Dendritic cell treated with granulocyte-macrophage colony-stimulating factor and Interleukin-4, amounts not matched to agents 40 ng/mL and 50 ng/mL, for 4 days (primary cell): ENCODE measurements at regions not wholly inside any gene's neighbourhood (a gene's known extent, or its start where the extent isn't known, plus 50 kb on each side); places are given as distances from the start of the nearest gene placed in this dataset.
"Not testable (repeated sequence)": the region's sequence is repeated elsewhere in the genome, so short reads cannot be mapped to it uniquely, and the experiment has no call there.

ENCODE experiments used
- H3K27ac Mint-ChIP-seq: one replicate; pipeline ENCODE4 v1.8.0; 2022; ENCODE audit warnings: mild to moderate bottlenecking, mixed read lengths
- H3K27me3 Mint-ChIP-seq: one replicate; pipeline ENCODE4 v1.8.0; 2022; ENCODE audit warnings: mild to moderate bottlenecking, mixed read lengths
- H3K36me3 Mint-ChIP-seq: one replicate; pipeline ENCODE4 v1.8.0; 2022; ENCODE audit warnings: low read depth, mixed read lengths
- H3K4me1 Mint-ChIP-seq: one replicate; pipeline ENCODE4 v1.8.0; 2022; ENCODE audit warnings: low read depth, mixed read lengths
- H3K4me3 Mint-ChIP-seq: one replicate; pipeline ENCODE4 v1.8.0; 2022; ENCODE audit warnings: mild to moderate bottlenecking, moderate library complexity, mixed read lengths
- H3K9me3 Mint-ChIP-seq: one replicate; pipeline ENCODE4 v1.8.0; 2022; ENCODE audit warnings: mixed read lengths
- intact Hi-C: fragments of 100-400 bp; cut with micrococcal nuclease; formaldehyde crosslinking; loops from one replicate; pipeline ENCODE4 v1.15.0; 2022

GRCh38 chr15:49732109-49732508 is 111.3 kb downstream of the DTWD1 start:
- H3K27ac Mint-ChIP-seq, H3K36me3 Mint-ChIP-seq, H3K4me3 Mint-ChIP-seq, H3K27me3 Mint-ChIP-seq, intact Hi-C loops: not testable (repeated sequence)
- Mint-ChIP-seq H3K9me3 (peaks cover 28% of the 10 kb centered on the region), H3K4me1 (peaks cover 18% of the 10 kb centered on the region)

GRCh38 chr15:49734089-49734488 is 113.2 kb downstream of the DTWD1 start:
- H3K27ac Mint-ChIP-seq, H3K36me3 Mint-ChIP-seq, H3K4me3 Mint-ChIP-seq, H3K27me3 Mint-ChIP-seq, intact Hi-C loops: not testable (repeated sequence)
- Mint-ChIP-seq H3K4me1 (peaks cover 18% of the 10 kb centered on the region), H3K9me3 (peaks cover 21% of the 10 kb centered on the region)

GRCh38 chr15:49734831-49735508 is 114.1 kb downstream of the DTWD1 start:
- Mint-ChIP-seq H3K4me3 (no peak overlapping the region), H3K27ac (no peak overlapping the region), H3K4me1 (peaks cover 18% of the 10 kb centered on the region), H3K9me3 (peaks cover 21% of the 10 kb centered on the region), H3K27me3 (no peaks in the 10 kb centered on the region), H3K36me3 (no peaks in the 10 kb centered on the region)
- intact Hi-C loops: no loop called here

GRCh38 chr15:49737127-49737526 is 116.3 kb downstream of the DTWD1 start:
- intact Hi-C loops: no loop called here
- Mint-ChIP-seq H3K36me3 (no peaks in the 10 kb centered on the region), H3K4me1 (peaks cover 9% of the 10 kb centered on the region), H3K9me3 (peaks cover 21% of the 10 kb centered on the region), H3K27ac (no peak overlapping the region), H3K27me3 (no peaks in the 10 kb centered on the region), H3K4me3 (no peak overlapping the region)

- H3K9me3 Mint-ChIP-seq: peaks cover 3% of the 10 kb centered on the region
- intact Hi-C loops: no loop called here
- H3K27me3 Mint-ChIP-seq: no peaks in the 10 kb centered on the region
- no peaks in the 10 kb centered on the region for H3K36me3 Mint-ChIP-seq
- no peak overlapping the region for H3K27ac Mint-ChIP-seq
- H3K4me1 Mint-ChIP-seq: no peaks in the 10 kb centered on the region
- H3K4me3 Mint-ChIP-seq: no peak overlapping the region
Measured at GRCh38 chr15:49741712-49742111, 120.9 kb downstream of the DTWD1 start.

- Mint-ChIP-seq H3K4me1 (no peaks in the 10 kb centered on the region), H3K27ac (no peak overlapping the region), H3K27me3 (no peaks in the 10 kb centered on the region), H3K36me3 (no peaks in the 10 kb centered on the region), H3K4me3 (no peak overlapping the region), H3K9me3 (peaks cover 4% of the 10 kb centered on the region)
- intact Hi-C loops: no loop called here
Measured at GRCh38 chr15:49742381-49742780, 121.5 kb downstream of the DTWD1 start.

- Mint-ChIP-seq H3K9me3 (peaks cover 9% of the 10 kb centered on the region), H3K27ac (no peak overlapping the region), H3K4me1 (no peaks in the 10 kb centered on the region), H3K4me3 (no peak overlapping the region), H3K27me3 (no peaks in the 10 kb centered on the region), H3K36me3 (no peaks in the 10 kb centered on the region)
- intact Hi-C loops: no loop called here
Measured at GRCh38 chr15:49747340-49747739, 126.5 kb downstream of the DTWD1 start.

GRCh38 chr15:49748791-49749190 is 127.9 kb downstream of the DTWD1 start:
- Mint-ChIP-seq H3K27me3 (no peaks in the 10 kb centered on the region), H3K9me3 (peaks cover 9% of the 10 kb centered on the region), H3K27ac (no peak overlapping the region), H3K4me3 (no peak overlapping the region), H3K4me1 (no peaks in the 10 kb centered on the region), H3K36me3 (no peaks in the 10 kb centered on the region)
- intact Hi-C loops: no loop called here

- Mint-ChIP-seq H3K27ac (no peak overlapping the region), H3K4me3 (no peak overlapping the region), H3K36me3 (no peaks in the 10 kb centered on the region), H3K4me1 (no peaks in the 10 kb centered on the region), H3K27me3 (no peaks in the 10 kb centered on the region), H3K9me3 (peaks cover 9% of the 10 kb centered on the region)
- intact Hi-C loops: no loop called here
Measured at GRCh38 chr15:49750553-49750952, 129.7 kb downstream of the DTWD1 start.

GRCh38 chr15:49751191-49751590 is 130.3 kb downstream of the DTWD1 start:
- Mint-ChIP-seq H3K36me3 (no peaks in the 10 kb centered on the region), H3K27me3 (no peaks in the 10 kb centered on the region), H3K4me1 (no peaks in the 10 kb centered on the region)

GRCh38 chr15:49751751-49752150 is 130.9 kb downstream of the DTWD1 start:
- no peak overlapping the region for H3K4me3 Mint-ChIP-seq
- H3K27ac Mint-ChIP-seq: no peak overlapping the region
- peaks cover 9% of the 10 kb centered on the region for H3K9me3 Mint-ChIP-seq
- H3K36me3 Mint-ChIP-seq: no peaks in the 10 kb centered on the region
- no peaks in the 10 kb centered on the region for H3K4me1 Mint-ChIP-seq
- H3K27me3 Mint-ChIP-seq: no peaks in the 10 kb centered on the region
- intact Hi-C loops: no loop called here

More at GRCh38 chr15:49751191-49751590, 130.3 kb downstream of the DTWD1 start:
- peaks cover 9% of the 10 kb centered on the region for H3K9me3 Mint-ChIP-seq
- H3K27ac Mint-ChIP-seq: no peak overlapping the region
- intact Hi-C loops: no loop called here
- no peak overlapping the region for H3K4me3 Mint-ChIP-seq

GRCh38 chr15:49752517-49752916 is 131.7 kb downstream of the DTWD1 start:
- Mint-ChIP-seq H3K27ac (no peak overlapping the region), H3K36me3 (no peaks in the 10 kb centered on the region), H3K4me1 (no peaks in the 10 kb centered on the region), H3K4me3 (no peak overlapping the region), H3K27me3 (no peaks in the 10 kb centered on the region), H3K9me3 (peaks cover 3% of the 10 kb centered on the region)
- intact Hi-C loops: no loop called here

- peaks cover 39% of the 10 kb centered on the region for H3K9me3 Mint-ChIP-seq
- no peak overlapping the region for H3K4me3 Mint-ChIP-seq
- H3K36me3 Mint-ChIP-seq: peaks cover 7% of the 10 kb centered on the region
- intact Hi-C loops: no loop called here
- H3K4me1 Mint-ChIP-seq: no peaks in the 10 kb centered on the region
- no peak overlapping the region for H3K27ac Mint-ChIP-seq
- no peaks in the 10 kb centered on the region for H3K27me3 Mint-ChIP-seq
Measured at GRCh38 chr15:49758456-49758855, 137.6 kb downstream of the DTWD1 start.

GRCh38 chr15:49758856-49759255 is 138.0 kb downstream of the DTWD1 start:
- Mint-ChIP-seq H3K27me3 (no peaks in the 10 kb centered on the region), H3K4me3 (no peak overlapping the region), H3K9me3 (peaks cover 43% of the 10 kb centered on the region), H3K27ac (no peak overlapping the region), H3K36me3 (peaks cover 7% of the 10 kb centered on the region), H3K4me1 (no peaks in the 10 kb centered on the region)
- intact Hi-C loops: no loop called here

GRCh38 chr15:49760749-49761148 is 139.9 kb downstream of the DTWD1 start:
- peaks cover 7% of the 10 kb centered on the region for H3K36me3 Mint-ChIP-seq
- H3K4me1 Mint-ChIP-seq: no peaks in the 10 kb centered on the region
- H3K4me3 Mint-ChIP-seq: no peak overlapping the region

More at GRCh38 chr15:49760749-49761148, 139.9 kb downstream of the DTWD1 start:
- H3K27ac Mint-ChIP-seq: no peak overlapping the region
- no peaks in the 10 kb centered on the region for H3K27me3 Mint-ChIP-seq
- intact Hi-C loops: no loop called here
- peaks cover 62% of the 10 kb centered on the region for H3K9me3 Mint-ChIP-seq
